GM12878 (cell line): ENCODE measurements at regions not wholly inside any gene's neighbourhood (a gene's known extent, or its start where the extent isn't known, plus 50 kb on each side); places are given as distances from the start of the nearest gene placed in this dataset.
A peak's percentile ranks its signal among the peaks of the same experiment; 100 is the strongest.

ENCODE experiments used
- BHLHE40 ChIP-seq, 2 experiments: fragments of 450-650 bp in 1 of 2; IDR thresholded peaks; 2 replicates each; pipeline ENCODE4 v1.6.1; 2011 to 2017; ENCODE audit warnings: low read depth in 2 of 2, borderline replicate concordance in 1 of 2, improper control_type of control experiment in 1 of 2, low read length in 1 of 2, mild to moderate bottlenecking in 1 of 2
- CTCF ChIP-seq, 3 experiments: IDR thresholded peaks in 2 of 3; conservative IDR thresholded peaks in 1 of 3; 2 replicates each; pipeline ENCODE4 v1.5.1; 2011; ENCODE audit warnings: low read depth in 3 of 3, low read length in 3 of 3, mild to moderate bottlenecking in 3 of 3, control low read depth in 2 of 3, moderate library complexity in 2 of 3, inconsistent platforms in 1 of 3, mixed read lengths in 1 of 3; ENCODE audit not compliant: control insufficient read depth in 2 of 3, insufficient read depth in 1 of 3; ENCODE audit errors: extremely low read depth in 1 of 3
- IKZF1 ChIP-seq: fragments of 450-650 bp; conservative IDR thresholded peaks from 2 replicates; pipeline ENCODE4 v1.6.1; 2017; ENCODE audit warnings: antibody characterized with exemption, mild to moderate bottlenecking
- MAX ChIP-seq: IDR thresholded peaks from 2 replicates; pipeline ENCODE4 v1.6.1; 2012; ENCODE audit warnings: low read depth, low read length, improper control_type of control experiment
- POLR2AphosphoS5 ChIP-seq: IDR thresholded peaks from 2 replicates; pipeline ENCODE4 v1.6.1; 2011; ENCODE audit warnings: mild to moderate bottlenecking, low read length, inconsistent platforms
- POU2F2 ChIP-seq: IDR thresholded peaks from 3 replicates; pipeline ENCODE4 v1.6.1; 2011; ENCODE audit warnings: low read depth, mild to moderate bottlenecking, low read length, borderline replicate concordance
- SIN3A ChIP-seq: IDR thresholded peaks from 2 replicates; pipeline ENCODE4 v1.6.1; 2012; ENCODE audit warnings: low read depth, low read length, improper control_type of control experiment
- SP1 ChIP-seq: IDR thresholded peaks from one replicate; pipeline ENCODE4 v1.6.1; 2011; ENCODE audit warnings: low read depth, low read length
- YY1 ChIP-seq: IDR thresholded peaks from 2 replicates; pipeline ENCODE4 v1.6.1; 2011; ENCODE audit warnings: low read depth, mild to moderate bottlenecking, low read length
- ZNF207 ChIP-seq: fragments of 450-650 bp; IDR thresholded peaks from 2 replicates; pipeline ENCODE4 v1.6.1; 2014; ENCODE audit warnings: antibody characterized with exemption, mild to moderate bottlenecking, borderline replicate concordance

- TF ChIP-seq POLR2AphosphoS5 (peak; percentile 48; the same call in 1 of the 2 replicates), MAX (no peak), YY1 (no peak), BHLHE40 (IDR thresholded peaks at IDR 0.05; ENCODE audit: borderline replicate concordance in 1 of 2, low read depth in 2 of 2, low read length in 1 of 2) (peak in 1 of 2 experiments; percentile 10; a peak in 1 of 4 replicates), SIN3A (no peak), IKZF1 (peak; percentile 34; the same call in 1 of the 2 replicates), CTCF (IDR thresholded peaks at IDR 0.05 in 2 of 3, conservative IDR thresholded peaks at IDR 0.05 in 1 of 3; ENCODE audit: control insufficient read depth in 2 of 3, extremely low read depth in 1 of 3, insufficient read depth in 1 of 3, low read depth in 3 of 3, low read length in 3 of 3) (no peak), POU2F2 (0 out of 3 replicates have a peak, but pooled peaks have one; percentile 18), SP1 (no peak), ZNF207 (no peak)
- TF ChIP-seq, all 136 proteins: peak for 11
Observed at GRCh38 chr15:67946701-67947100, 106.9 kb upstream of the RNU6-1 start (continued).
